ENCODE measurements at regions not wholly inside any gene's neighbourhood (a gene's known extent, or its start where the extent isn't known, plus 50 kb on each side); places are given as distances from the start of the nearest gene placed in this dataset.

GRCh38 chr10:36451391-36451970 lies 673.9 kb upstream of the ANKRD30A start:
- Histone ChIP-seq H3K4me1 (no peaks in the 10 kb centered on the region), H3K27ac (no peak overlapping the region), H3K27me3 (no peaks in the 10 kb centered on the region), H3K4me3 (no peak overlapping the region), H3K9me3 (peaks cover 0 to 7% of the 10 kb centered on the region in 2 donors), H3K36me3 (no peaks in the 10 kb centered on the region)
- intact Hi-C loops (cut with DNase I): no loop called here
- no peak for ATAC-seq
- no peak for TF ChIP-seq CTCF (IDR thresholded peaks at IDR 0.05)
- no peak for DNase-seq

DNA sequence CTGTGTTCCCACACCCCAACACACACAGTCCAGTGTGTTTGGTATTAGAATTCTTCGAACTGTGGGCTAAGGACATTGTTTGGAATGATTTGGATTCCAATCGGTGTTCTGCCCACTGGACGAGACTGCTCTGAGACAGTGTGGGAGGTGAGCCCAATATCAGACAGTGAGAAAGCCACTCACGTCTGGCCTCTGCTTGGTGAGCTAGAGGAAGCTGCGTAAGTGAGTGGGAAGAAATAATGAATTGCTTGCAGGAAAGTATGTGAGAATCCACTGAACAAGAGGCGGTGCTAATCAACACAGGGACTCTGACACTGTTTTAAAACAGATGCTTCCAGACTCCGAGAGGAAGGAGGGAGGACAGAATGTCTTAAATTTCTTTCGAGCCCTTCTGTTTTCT lies 675.0 kb upstream of the ANKRD30A start:
- no peak for DNase-seq

GRCh38 chr10:36448760-36449691 lies 676.4 kb upstream of the ANKRD30A start:
- Histone ChIP-seq H3K27ac (no peak overlapping the region), H3K4me1 (no peaks in the 10 kb centered on the region), H3K4me3 (no peak overlapping the region), H3K27me3 (no peaks in the 10 kb centered on the region), H3K9me3 (no peaks in the 10 kb centered on the region), H3K36me3 (no peaks in the 10 kb centered on the region)
- no peak for ATAC-seq
- DNase-seq: no peak
- no peak for TF ChIP-seq CTCF (IDR thresholded peaks at IDR 0.05)
- intact Hi-C loops (cut with DNase I): no loop called here

More for the DNA sequence above, 675.0 kb upstream of the ANKRD30A start:
- Histone ChIP-seq H3K4me1 (no peaks in the 10 kb centered on the region), H3K27ac (peak overlapping the region in 1 of 2 donors; percentile 9), H3K36me3 (no peaks in the 10 kb centered on the region), H3K27me3 (no peaks in the 10 kb centered on the region), H3K9me3 (peaks cover 0 to 3% of the 10 kb centered on the region in 2 donors), H3K4me3 (no peak overlapping the region)
- TF ChIP-seq CTCF (IDR thresholded peaks at IDR 0.05): no peak
- intact Hi-C loops (cut with DNase I): no loop called here
- peak; percentile 38 for ATAC-seq

- Histone ChIP-seq H3K9me3 (no peaks in the 10 kb centered on the region), H3K27ac (no peak overlapping the region), H3K36me3 (no peaks in the 10 kb centered on the region), H3K4me3 (no peak overlapping the region), H3K4me1 (no peaks in the 10 kb centered on the region), H3K27me3 (no peaks in the 10 kb centered on the region)
- DNase-seq: no peak
- intact Hi-C loops (cut with DNase I): no loop called here
- ATAC-seq: no peak
- TF ChIP-seq CTCF (IDR thresholded peaks at IDR 0.05): no peak
Measured at GRCh38 chr10:36446881-36447280, 678.5 kb upstream of the ANKRD30A start.

DNA sequence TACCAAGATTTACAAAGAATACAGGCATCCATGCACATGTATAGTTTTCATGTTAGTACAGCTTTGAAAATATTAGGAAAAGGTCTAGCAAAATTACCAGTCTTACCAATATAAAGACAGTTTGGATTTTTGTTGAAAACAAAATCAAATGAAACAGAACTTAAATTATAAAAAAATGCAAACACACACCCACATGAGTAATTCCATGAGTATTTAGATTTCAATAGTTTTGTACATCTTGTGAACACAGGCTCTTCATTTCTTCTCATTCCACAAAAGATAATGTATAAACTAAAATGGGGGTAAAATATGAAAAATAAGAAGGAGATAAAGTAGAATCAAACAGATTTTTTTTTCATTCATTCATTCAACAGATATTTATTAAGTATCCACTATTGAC lies 682.2 kb upstream of the ANKRD30A start:
- no peak overlapping the region for H3K4me3 ChIP-seq
- no peaks in the 10 kb centered on the region for H3K36me3 ChIP-seq
- peaks cover 0 to under 1% of the 10 kb centered on the region in 2 donors for H3K9me3 ChIP-seq
- DNase-seq: no peak
- H3K27ac ChIP-seq: no peak overlapping the region
- H3K4me1 ChIP-seq: no peaks in the 10 kb centered on the region
- no peak for TF ChIP-seq CTCF (IDR thresholded peaks at IDR 0.05)
- no peaks in the 10 kb centered on the region for H3K27me3 ChIP-seq
- intact Hi-C loops (cut with DNase I): no loop called here
- ATAC-seq: no peak

All from left lung (tissue), 4 donors.